ENCODE measurements at regions not wholly inside any gene's neighbourhood (a gene's known extent, or its start where the extent isn't known, plus 50 kb on each side); places are given as distances from the start of the nearest gene placed in this dataset.

GRCh38 chr13:62593804-62594203, 1178.2 kb upstream of the PCDH20 start:
- TF ChIP-seq CTCF (IDR thresholded peaks at IDR 0.05) (no peak), POLR2A (IDR thresholded peaks at IDR 0.05) (no peak)
